ENCODE measurements at regions not wholly inside any gene's neighbourhood (a gene's known extent, or its start where the extent isn't known, plus 50 kb on each side); places are given as distances from the start of the nearest gene placed in this dataset.

- no peak overlapping the region for H3K4me3 ChIP-seq (ENCODE audit: low read depth, low read length)
- in situ Hi-C loops (cut with HindIII; ENCODE audit: low sequenced_read_pairs): no loop called here
- TF ChIP-seq CTCF (IDR thresholded peaks at IDR 0.05; ENCODE audit: low read depth, low read length, missing control alignments): no peak
- DNase-seq (ENCODE audit: low read depth): no peak
These were observed 345.5 kb upstream of the C1orf87 start for GRCh38 chr1:60419023-60419422.

- no peak overlapping the region for H3K4me3 ChIP-seq (ENCODE audit: low read depth, low read length)
- no peak for DNase-seq (ENCODE audit: low read depth)
- no peak for TF ChIP-seq CTCF (IDR thresholded peaks at IDR 0.05; ENCODE audit: low read depth, low read length, missing control alignments)
- in situ Hi-C loops (cut with HindIII; ENCODE audit: low sequenced_read_pairs): no loop called here
These were observed 342.1 kb upstream of the C1orf87 start for GRCh38 chr1:60415696-60416095.

GRCh38 chr1:60413091-60413490, 339.5 kb upstream of the C1orf87 start:
- no peak for TF ChIP-seq CTCF (IDR thresholded peaks at IDR 0.05; ENCODE audit: low read depth, low read length, missing control alignments)

GRCh38 chr1:60411591-60411990, 338.0 kb upstream of the C1orf87 start:
- no peak overlapping the region for H3K4me3 ChIP-seq (ENCODE audit: low read depth, low read length)
- DNase-seq (ENCODE audit: low read depth): no peak
- no peak for TF ChIP-seq CTCF (IDR thresholded peaks at IDR 0.05; ENCODE audit: low read depth, low read length, missing control alignments)
- in situ Hi-C loops (cut with HindIII; ENCODE audit: low sequenced_read_pairs): no loop called here

More at GRCh38 chr1:60413091-60413490, 339.5 kb upstream of the C1orf87 start:
- DNase-seq (ENCODE audit: low read depth): peak; percentile 68
- H3K4me3 ChIP-seq (ENCODE audit: low read depth, low read length): no peak overlapping the region
- in situ Hi-C loops (cut with HindIII; ENCODE audit: low sequenced_read_pairs): no loop called here

GRCh38 chr1:60402816-60403215, 329.2 kb upstream of the C1orf87 start:
- in situ Hi-C loops (cut with HindIII; ENCODE audit: low sequenced_read_pairs): no loop called here
- TF ChIP-seq CTCF (IDR thresholded peaks at IDR 0.05; ENCODE audit: low read depth, low read length, missing control alignments): no peak
- DNase-seq (ENCODE audit: low read depth): no peak
- H3K4me3 ChIP-seq (ENCODE audit: low read depth, low read length): no peak overlapping the region

GRCh38 chr1:60402216-60402615, 328.6 kb upstream of the C1orf87 start:
- TF ChIP-seq CTCF (IDR thresholded peaks at IDR 0.05; ENCODE audit: low read depth, low read length, missing control alignments): no peak
- no peak overlapping the region for H3K4me3 ChIP-seq (ENCODE audit: low read depth, low read length)
- in situ Hi-C loops (cut with HindIII; ENCODE audit: low sequenced_read_pairs): no loop called here
- no peak for DNase-seq (ENCODE audit: low read depth)

- DNase-seq (ENCODE audit: low read depth): peak; percentile 64
- no peak for TF ChIP-seq CTCF (IDR thresholded peaks at IDR 0.05; ENCODE audit: low read depth, low read length, missing control alignments)
- in situ Hi-C loops (cut with HindIII; ENCODE audit: low sequenced_read_pairs): no loop called here
- no peak overlapping the region for H3K4me3 ChIP-seq (ENCODE audit: low read depth, low read length)
These were observed 320.9 kb upstream of the C1orf87 start for GRCh38 chr1:60394436-60394835.
